ENCODE measurements at regions not wholly inside any gene's neighbourhood (a gene's known extent, or its start where the extent isn't known, plus 50 kb on each side); places are given as distances from the start of the nearest gene placed in this dataset.

GRCh38 chr12:23426328-23426727 is 523.1 kb downstream of the SOX5 start:
- H3K36me3 Mint-ChIP-seq (ENCODE audit: low read depth): no peaks in the 10 kb centered on the region
- H3K27me3 Mint-ChIP-seq (ENCODE audit: low read depth): peaks cover 2% of the 10 kb centered on the region
- no peak overlapping the region for H3K4me3 Mint-ChIP-seq (ENCODE audit: unreplicated experiment)
- DNase-seq (ENCODE audit: low spot score): no peak
- no peaks in the 10 kb centered on the region for H3K4me1 Mint-ChIP-seq (ENCODE audit: low read depth)
- H3K9me3 Mint-ChIP-seq (ENCODE audit: low read depth): peaks cover 3% of the 10 kb centered on the region
- no peak overlapping the region for H3K27ac Mint-ChIP-seq (ENCODE audit: unreplicated experiment)
- TF ChIP-seq CTCF (IDR thresholded peaks at IDR 0.05): no peak

GRCh38 chr12:23428758-23429157 is 520.7 kb downstream of the SOX5 start:
- no peaks in the 10 kb centered on the region for H3K36me3 Mint-ChIP-seq (ENCODE audit: low read depth)
- no peaks in the 10 kb centered on the region for H3K4me1 Mint-ChIP-seq (ENCODE audit: low read depth)
- H3K9me3 Mint-ChIP-seq (ENCODE audit: low read depth): peaks cover 3% of the 10 kb centered on the region
- no peak overlapping the region for H3K27ac Mint-ChIP-seq (ENCODE audit: unreplicated experiment)
- TF ChIP-seq CTCF (IDR thresholded peaks at IDR 0.05): no peak
- no peak for DNase-seq (ENCODE audit: low spot score)
- H3K27me3 Mint-ChIP-seq (ENCODE audit: low read depth): peaks cover 2% of the 10 kb centered on the region
- H3K4me3 Mint-ChIP-seq (ENCODE audit: unreplicated experiment): no peak overlapping the region

GRCh38 chr12:23431006-23431405 is 518.5 kb downstream of the SOX5 start:
- no peaks in the 10 kb centered on the region for H3K4me1 Mint-ChIP-seq (ENCODE audit: low read depth)
- no peak overlapping the region for H3K4me3 Mint-ChIP-seq (ENCODE audit: unreplicated experiment)
- H3K36me3 Mint-ChIP-seq (ENCODE audit: low read depth): no peaks in the 10 kb centered on the region
- TF ChIP-seq CTCF (IDR thresholded peaks at IDR 0.05): no peak
- DNase-seq (ENCODE audit: low spot score): no peak
- H3K27ac Mint-ChIP-seq (ENCODE audit: unreplicated experiment): no peak overlapping the region
- peaks cover 2% of the 10 kb centered on the region for H3K27me3 Mint-ChIP-seq (ENCODE audit: low read depth)
- peaks cover 3% of the 10 kb centered on the region for H3K9me3 Mint-ChIP-seq (ENCODE audit: low read depth)

- Mint-ChIP-seq H3K4me1 (ENCODE audit: low read depth) (no peaks in the 10 kb centered on the region), H3K27me3 (ENCODE audit: low read depth) (no peaks in the 10 kb centered on the region), H3K36me3 (ENCODE audit: low read depth) (no peaks in the 10 kb centered on the region), H3K27ac (ENCODE audit: unreplicated experiment) (no peak overlapping the region), H3K4me3 (ENCODE audit: unreplicated experiment) (no peak overlapping the region), H3K9me3 (ENCODE audit: low read depth) (peaks cover under 1% of the 10 kb centered on the region)
- TF ChIP-seq CTCF (IDR thresholded peaks at IDR 0.05): no peak
- DNase-seq (ENCODE audit: low spot score): no peak
These were observed 516.3 kb downstream of the SOX5 start for GRCh38 chr12:23433121-23433520.

GRCh38 chr12:23434154-23434553 is 515.3 kb downstream of the SOX5 start:
- peaks cover 2% of the 10 kb centered on the region for H3K36me3 Mint-ChIP-seq (ENCODE audit: low read depth)
- TF ChIP-seq CTCF (IDR thresholded peaks at IDR 0.05): no peak
- no peak overlapping the region for H3K4me3 Mint-ChIP-seq (ENCODE audit: unreplicated experiment)
- no peak for DNase-seq (ENCODE audit: low spot score)
- no peaks in the 10 kb centered on the region for H3K27me3 Mint-ChIP-seq (ENCODE audit: low read depth)
- no peak overlapping the region for H3K27ac Mint-ChIP-seq (ENCODE audit: unreplicated experiment)
- H3K4me1 Mint-ChIP-seq (ENCODE audit: low read depth): no peaks in the 10 kb centered on the region
- H3K9me3 Mint-ChIP-seq (ENCODE audit: low read depth): peaks cover 11% of the 10 kb centered on the region

Measured in chondrocyte (in vitro differentiated cells).